ENCODE measurements at regions not wholly inside any gene's neighbourhood (a gene's known extent, or its start where the extent isn't known, plus 50 kb on each side); places are given as distances from the start of the nearest gene placed in this dataset.

GRCh38 chr1:102500758-102501157 lies 504.0 kb upstream of the OLFM3 start:
- TF ChIP-seq, protein P1, sequence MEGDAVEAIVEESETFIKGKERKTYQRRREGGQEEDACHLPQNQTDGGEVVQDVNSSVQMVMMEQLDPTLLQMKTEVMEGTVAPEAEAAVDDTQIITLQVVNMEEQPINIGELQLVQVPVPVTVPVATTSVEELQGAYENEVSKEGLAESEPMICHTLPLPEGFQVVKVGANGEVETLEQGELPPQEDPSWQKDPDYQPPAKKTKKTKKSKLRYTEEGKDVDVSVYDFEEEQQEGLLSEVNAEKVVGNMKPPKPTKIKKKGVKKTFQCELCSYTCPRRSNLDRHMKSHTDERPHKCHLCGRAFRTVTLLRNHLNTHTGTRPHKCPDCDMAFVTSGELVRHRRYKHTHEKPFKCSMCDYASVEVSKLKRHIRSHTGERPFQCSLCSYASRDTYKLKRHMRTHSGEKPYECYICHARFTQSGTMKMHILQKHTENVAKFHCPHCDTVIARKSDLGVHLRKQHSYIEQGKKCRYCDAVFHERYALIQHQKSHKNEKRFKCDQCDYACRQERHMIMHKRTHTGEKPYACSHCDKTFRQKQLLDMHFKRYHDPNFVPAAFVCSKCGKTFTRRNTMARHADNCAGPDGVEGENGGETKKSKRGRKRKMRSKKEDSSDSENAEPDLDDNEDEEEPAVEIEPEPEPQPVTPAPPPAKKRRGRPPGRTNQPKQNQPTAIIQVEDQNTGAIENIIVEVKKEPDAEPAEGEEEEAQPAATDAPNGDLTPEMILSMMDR (IDR thresholded peaks at IDR 0.05; ENCODE audit: low read length) = no peak
- TF ChIP-seq EZH2phosphoT487 (IDR thresholded peaks at IDR 0.05; ENCODE audit: low read length) = no peak
- no peak for TF ChIP-seq EZH2 (optimal IDR thresholded peaks at IDR 0.05; ENCODE audit: low read depth, low read length)

Measured in MM.1S (cell line).